Esophagus squamous epithelium (tissue), 5 donors: ENCODE measurements at regions not wholly inside any gene's neighbourhood (a gene's known extent, or its start where the extent isn't known, plus 50 kb on each side); places are given as distances from the start of the nearest gene placed in this dataset.

ENCODE experiments used
- DNase-seq: peaks from one replicate; lab custom pipeline; 2025; lab: John Stamatoyannopoulos, UW
- H3K27ac ChIP-seq, 4 donors: fragments of 200-600 bp; sonication (generic); one replicate each; pipeline ENCODE4 v1.5.1; 2016 to 2019; ENCODE audit warnings: mild to moderate bottlenecking in 1 of 4
- H3K27me3 ChIP-seq, 4 donors: fragments of 200-600 bp; sonication (generic); 1 replicate in 3 of 4; 2 replicates in 1 of 4; pipeline versions ENCODE4 v1.5.1 to v1.6.0; 2017 to 2021; ENCODE audit warnings: antibody characterized with exemption in 1 of 4
- H3K36me3 ChIP-seq, 3 donors: fragments of 200-600 bp; sonication (generic); one replicate each; pipeline ENCODE4 v1.5.1; 2016 to 2019
- H3K4me1 ChIP-seq, 3 donors: fragments of 200-600 bp; sonication (generic); one replicate each; pipeline ENCODE4 v1.5.1; 2017 to 2019
- H3K4me3 ChIP-seq, 4 donors: fragments of 200-600 bp; sonication (generic); 1 replicate in 3 of 4; 2 replicates in 1 of 4; pipeline ENCODE4 v1.5.1; 2016 to 2019; ENCODE audit warnings: mild to moderate bottlenecking in 2 of 4, moderate library complexity in 1 of 4
- H3K9me3 ChIP-seq, 3 donors: fragments of 200-600 bp; sonication (generic); one replicate each; pipeline ENCODE4 v1.5.1; 2016 to 2019
- POLR2A ChIP-seq, 4 donors: fragments of 450-650 bp; IDR thresholded peaks; one replicate each; pipeline ENCODE4 v1.6.1; 2017; ENCODE audit warnings: antibody characterized with exemption in 4 of 4, mild to moderate bottlenecking in 4 of 4, moderate library complexity in 3 of 4
- WGBS, 2 donors: methylation state at CpG; one replicate each; pipeline ENCODE4 v1.1.5; 2018; 5-methylcytosine and 5-hydroxymethylcytosine counted together
- intact Hi-C: fragments of 100-400 bp; cut with DNase I; formaldehyde crosslinking; loops from one replicate; pipeline ENCODE4 v1.15.0; 2022
- TF ChIP-seq, protein P1 (sequence below), 6 experiments: fragments of 450-650 bp in 4 of 6; fragments of 200-600 bp in 2 of 6; sonication (generic) in 2 of 6; IDR thresholded peaks; one replicate each; pipeline ENCODE4 v1.5.1; 2016 to 2019; ENCODE audit warnings: antibody characterized with exemption in 6 of 6, mild to moderate bottlenecking in 4 of 6, moderate library complexity in 4 of 6
- donor health status: DM: yes; HTN: yes; CAD: no.

DNA sequence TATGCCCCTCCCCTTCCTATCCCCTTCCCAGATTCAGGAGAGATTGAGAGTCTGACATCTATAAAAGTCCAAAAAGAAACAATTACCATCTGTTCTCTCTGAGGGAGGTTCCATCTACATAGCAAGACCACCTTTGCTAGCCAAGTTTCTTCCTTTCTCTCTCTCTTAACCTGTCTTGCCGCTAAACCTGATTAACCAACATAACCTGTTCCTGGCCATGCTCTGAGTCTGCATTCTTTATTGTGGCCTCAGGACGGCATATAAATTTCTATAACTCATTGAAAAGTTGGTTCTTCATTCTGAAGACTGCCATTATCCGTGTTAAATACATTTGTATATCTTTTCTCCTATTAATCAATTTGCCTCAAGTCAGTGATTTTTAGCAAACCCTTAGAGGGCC is 594.0 kb downstream of the KCNH5 start:
- peaks cover 0 to 9% (median 0%) of the 10 kb centered on the region in 3 donors for H3K4me1 ChIP-seq
- H3K4me3 ChIP-seq: no peak overlapping the region
- no peaks in the 10 kb centered on the region for H3K36me3 ChIP-seq
- H3K9me3 ChIP-seq: no peaks in the 10 kb centered on the region
- no peaks in the 10 kb centered on the region for H3K27me3 ChIP-seq
- DNase-seq: no peak
- no peak overlapping the region for H3K27ac ChIP-seq
- TF ChIP-seq, protein P1, sequence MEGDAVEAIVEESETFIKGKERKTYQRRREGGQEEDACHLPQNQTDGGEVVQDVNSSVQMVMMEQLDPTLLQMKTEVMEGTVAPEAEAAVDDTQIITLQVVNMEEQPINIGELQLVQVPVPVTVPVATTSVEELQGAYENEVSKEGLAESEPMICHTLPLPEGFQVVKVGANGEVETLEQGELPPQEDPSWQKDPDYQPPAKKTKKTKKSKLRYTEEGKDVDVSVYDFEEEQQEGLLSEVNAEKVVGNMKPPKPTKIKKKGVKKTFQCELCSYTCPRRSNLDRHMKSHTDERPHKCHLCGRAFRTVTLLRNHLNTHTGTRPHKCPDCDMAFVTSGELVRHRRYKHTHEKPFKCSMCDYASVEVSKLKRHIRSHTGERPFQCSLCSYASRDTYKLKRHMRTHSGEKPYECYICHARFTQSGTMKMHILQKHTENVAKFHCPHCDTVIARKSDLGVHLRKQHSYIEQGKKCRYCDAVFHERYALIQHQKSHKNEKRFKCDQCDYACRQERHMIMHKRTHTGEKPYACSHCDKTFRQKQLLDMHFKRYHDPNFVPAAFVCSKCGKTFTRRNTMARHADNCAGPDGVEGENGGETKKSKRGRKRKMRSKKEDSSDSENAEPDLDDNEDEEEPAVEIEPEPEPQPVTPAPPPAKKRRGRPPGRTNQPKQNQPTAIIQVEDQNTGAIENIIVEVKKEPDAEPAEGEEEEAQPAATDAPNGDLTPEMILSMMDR (IDR thresholded peaks at IDR 0.05): no peak
- no peak for TF ChIP-seq POLR2A (IDR thresholded peaks at IDR 0.05)
- intact Hi-C loops: no loop called here
- 36 to 60% methylated on average over 3 of the region's 3 CpGs for WGBS, 2 donors

- no peaks in the 10 kb centered on the region for H3K36me3 ChIP-seq
- 77 to 81% methylated on average over 2 of the region's 2 CpGs for WGBS, 2 donors
These were observed 592.0 kb downstream of the KCNH5 start for GRCh38 chr14:62453226-62453625.

GRCh38 chr14:62455446-62455845 is 589.8 kb downstream of the KCNH5 start:
- WGBS, 2 donors: 81 to 83% methylated on average over 3 of the region's 3 CpGs

More at GRCh38 chr14:62453226-62453625, 592.0 kb downstream of the KCNH5 start:
- Histone ChIP-seq H3K27ac (no peak overlapping the region), H3K4me1 (peaks cover 0 to 9% (median 0%) of the 10 kb centered on the region in 3 donors), H3K27me3 (no peaks in the 10 kb centered on the region), H3K9me3 (no peaks in the 10 kb centered on the region), H3K4me3 (no peak overlapping the region)
- no peak for TF ChIP-seq POLR2A (IDR thresholded peaks at IDR 0.05)
- TF ChIP-seq, protein P1 (IDR thresholded peaks at IDR 0.05): no peak
- intact Hi-C loops: no loop called here
- no peak for DNase-seq

GRCh38 chr14:62462988-62463387 is 582.3 kb downstream of the KCNH5 start:
- TF ChIP-seq POLR2A (IDR thresholded peaks at IDR 0.05): no peak
- TF ChIP-seq, protein P1 (IDR thresholded peaks at IDR 0.05): no peak
- intact Hi-C loops: no loop called here
- H3K36me3 ChIP-seq: no peaks in the 10 kb centered on the region
- no peaks in the 10 kb centered on the region for H3K27me3 ChIP-seq
- H3K4me1 ChIP-seq: no peaks in the 10 kb centered on the region
- H3K4me3 ChIP-seq: no peak overlapping the region
- H3K9me3 ChIP-seq: no peaks in the 10 kb centered on the region
- H3K27ac ChIP-seq: no peak overlapping the region
- no peak for DNase-seq
- 68 to 83% methylated on average over 4 of the region's 4 CpGs for WGBS, 2 donors

More at GRCh38 chr14:62455446-62455845, 589.8 kb downstream of the KCNH5 start:
- Histone ChIP-seq H3K27me3 (no peaks in the 10 kb centered on the region), H3K9me3 (no peaks in the 10 kb centered on the region), H3K4me1 (peaks cover 0 to 9% (median 0%) of the 10 kb centered on the region in 3 donors), H3K4me3 (no peak overlapping the region), H3K36me3 (no peaks in the 10 kb centered on the region), H3K27ac (no peak overlapping the region)
- TF ChIP-seq POLR2A (IDR thresholded peaks at IDR 0.05): no peak
- TF ChIP-seq, protein P1 (IDR thresholded peaks at IDR 0.05): no peak
- intact Hi-C loops: no loop called here
- DNase-seq: no peak

DNA sequence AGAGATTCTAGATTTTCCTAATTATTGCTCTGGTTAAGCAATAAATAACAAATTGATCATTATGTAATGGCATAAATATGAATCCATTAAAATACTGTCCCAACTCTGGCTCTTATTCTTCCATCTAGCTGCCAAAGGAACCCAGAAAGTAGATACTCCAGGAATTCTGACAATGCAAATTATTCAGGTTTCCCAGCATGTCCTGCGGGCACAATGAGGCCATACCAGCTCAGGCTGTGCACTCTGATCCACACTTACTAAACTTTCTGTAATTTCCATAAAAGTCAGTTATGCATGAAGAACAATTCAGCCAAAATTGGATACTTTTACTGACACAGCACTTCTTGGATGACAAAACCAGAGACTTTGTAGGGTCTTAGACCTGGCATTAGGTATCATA is 576.3 kb downstream of the KCNH5 start:
- no peaks in the 10 kb centered on the region for H3K27me3 ChIP-seq
- H3K36me3 ChIP-seq: no peaks in the 10 kb centered on the region
- TF ChIP-seq, protein P1 (IDR thresholded peaks at IDR 0.05): no peak
- TF ChIP-seq POLR2A (IDR thresholded peaks at IDR 0.05): no peak
- no peak overlapping the region for H3K4me3 ChIP-seq
- DNase-seq: no peak
- no peaks in the 10 kb centered on the region for H3K4me1 ChIP-seq
- no peak overlapping the region for H3K27ac ChIP-seq
- no peaks in the 10 kb centered on the region for H3K9me3 ChIP-seq
- WGBS, 2 donors: 100% methylated on average over 1 of the region's 1 CpG
- intact Hi-C loops: no loop called here
